GM12874 (cell line): ENCODE measurements at regions not wholly inside any gene's neighbourhood (a gene's known extent, or its start where the extent isn't known, plus 50 kb on each side); places are given as distances from the start of the nearest gene placed in this dataset.

Source experiments
- TF ChIP-seq, protein P1 (sequence below): IDR thresholded peaks from 2 replicates; pipeline ENCODE4 v1.5.1; 2011; ENCODE audit warnings: low read depth, mild to moderate bottlenecking, control low read depth, low read length, moderate library complexity; ENCODE audit not compliant: insufficient read depth

DNA sequence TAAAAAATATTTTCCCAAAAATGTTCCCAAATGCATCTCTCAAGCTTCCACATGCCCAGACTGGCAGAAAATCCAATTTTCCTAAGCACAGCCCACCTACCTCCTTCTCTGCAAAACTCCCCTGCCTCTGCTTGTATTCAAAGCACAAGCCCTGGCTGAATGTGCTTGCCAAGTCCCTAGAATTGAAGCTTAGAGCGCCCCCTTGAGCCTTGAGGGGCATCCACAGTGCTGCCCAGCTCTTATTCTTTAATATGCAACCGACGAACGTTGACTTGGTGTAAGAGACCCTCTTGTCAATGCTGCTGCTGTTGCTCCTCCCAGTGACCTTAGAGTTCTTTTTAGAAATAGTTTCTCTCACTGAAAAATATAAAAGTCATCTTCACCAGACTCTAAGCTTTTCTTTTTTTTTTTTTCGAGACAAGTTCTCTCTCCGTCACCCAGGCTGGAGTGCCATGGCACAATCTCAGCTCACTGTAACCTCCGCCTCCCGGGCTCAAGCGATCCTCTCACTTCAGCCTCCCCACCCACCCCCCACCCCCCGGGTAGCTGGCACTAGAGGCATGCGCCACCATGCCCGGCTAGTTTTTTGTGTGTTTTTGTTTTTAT is 63.5 kb upstream of the CAPRIN1 start:
- TF ChIP-seq, protein P1, sequence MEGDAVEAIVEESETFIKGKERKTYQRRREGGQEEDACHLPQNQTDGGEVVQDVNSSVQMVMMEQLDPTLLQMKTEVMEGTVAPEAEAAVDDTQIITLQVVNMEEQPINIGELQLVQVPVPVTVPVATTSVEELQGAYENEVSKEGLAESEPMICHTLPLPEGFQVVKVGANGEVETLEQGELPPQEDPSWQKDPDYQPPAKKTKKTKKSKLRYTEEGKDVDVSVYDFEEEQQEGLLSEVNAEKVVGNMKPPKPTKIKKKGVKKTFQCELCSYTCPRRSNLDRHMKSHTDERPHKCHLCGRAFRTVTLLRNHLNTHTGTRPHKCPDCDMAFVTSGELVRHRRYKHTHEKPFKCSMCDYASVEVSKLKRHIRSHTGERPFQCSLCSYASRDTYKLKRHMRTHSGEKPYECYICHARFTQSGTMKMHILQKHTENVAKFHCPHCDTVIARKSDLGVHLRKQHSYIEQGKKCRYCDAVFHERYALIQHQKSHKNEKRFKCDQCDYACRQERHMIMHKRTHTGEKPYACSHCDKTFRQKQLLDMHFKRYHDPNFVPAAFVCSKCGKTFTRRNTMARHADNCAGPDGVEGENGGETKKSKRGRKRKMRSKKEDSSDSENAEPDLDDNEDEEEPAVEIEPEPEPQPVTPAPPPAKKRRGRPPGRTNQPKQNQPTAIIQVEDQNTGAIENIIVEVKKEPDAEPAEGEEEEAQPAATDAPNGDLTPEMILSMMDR, result peak; percentile 83

DNA sequence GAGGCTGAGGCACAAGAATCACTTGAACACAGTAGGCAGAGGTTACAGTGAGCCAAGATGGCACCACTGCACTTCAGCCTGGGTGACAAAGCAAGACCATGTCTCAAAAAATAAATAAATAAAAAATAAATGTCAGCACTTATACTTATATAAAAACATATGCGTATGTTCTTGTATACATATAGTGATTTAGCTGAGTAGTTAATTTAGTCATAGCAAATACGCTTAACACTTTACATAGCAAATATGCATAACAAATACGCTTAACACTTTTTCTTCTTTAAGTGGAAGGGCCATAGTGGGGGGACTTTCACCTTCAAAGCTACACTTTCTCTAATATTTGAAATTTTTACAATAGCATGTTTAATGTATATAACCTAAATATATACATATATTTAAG is 64.0 kb upstream of the CAPRIN1 start:
- TF ChIP-seq, protein P1, result no peak

DNA sequence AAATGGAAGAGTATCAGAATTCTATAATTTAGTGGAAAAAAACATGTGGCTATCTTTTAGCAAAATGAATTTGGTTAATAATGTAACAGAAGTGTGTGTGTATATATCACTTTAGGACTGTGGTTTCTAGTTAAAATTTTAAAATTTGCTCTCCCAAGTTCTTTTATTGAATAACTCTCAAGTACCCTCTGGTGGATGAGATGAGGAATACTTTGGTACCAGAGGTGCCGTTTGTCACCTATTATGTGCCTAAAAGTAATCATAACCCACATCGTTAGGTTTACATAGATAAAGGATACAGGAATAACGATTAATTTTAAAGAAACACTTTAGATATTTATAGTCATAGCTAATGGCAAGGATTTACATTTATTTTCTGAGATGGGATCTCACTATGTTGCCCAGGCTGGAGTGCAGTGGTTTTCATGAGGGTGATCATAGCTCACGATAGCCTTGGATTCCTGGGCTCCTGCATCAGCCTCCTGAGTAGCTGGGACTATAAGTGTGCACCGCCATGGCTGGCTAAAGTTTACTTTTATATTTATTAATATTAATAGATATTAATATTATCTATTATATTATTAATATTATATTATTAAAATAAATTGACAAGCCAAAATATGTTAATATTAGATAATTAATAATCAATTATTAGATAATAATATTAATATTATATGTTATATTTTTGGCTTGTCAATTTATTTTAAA is 66.7 kb upstream of the CAPRIN1 start:
- TF ChIP-seq, protein P1, result no peak

DNA sequence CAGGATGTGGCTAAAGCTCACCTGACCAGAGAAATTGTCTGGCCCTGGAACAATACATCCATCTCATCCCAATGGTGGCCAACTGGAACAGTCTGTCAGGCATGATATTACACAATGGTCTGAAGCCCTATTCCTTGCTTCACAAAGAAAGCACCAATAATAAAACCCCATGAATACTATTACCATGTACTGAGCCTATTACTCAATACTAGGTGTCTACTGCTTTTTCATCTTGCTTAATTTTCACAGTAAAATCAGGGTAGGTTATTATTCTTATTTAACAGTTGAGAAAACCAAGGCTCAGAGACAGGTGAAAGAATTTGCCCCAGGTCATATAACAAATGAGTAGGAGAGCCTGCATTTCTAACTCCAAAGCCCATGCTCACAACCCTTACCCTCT is 68.9 kb upstream of the CAPRIN1 start:
- TF ChIP-seq, protein P1, result no peak

DNA sequence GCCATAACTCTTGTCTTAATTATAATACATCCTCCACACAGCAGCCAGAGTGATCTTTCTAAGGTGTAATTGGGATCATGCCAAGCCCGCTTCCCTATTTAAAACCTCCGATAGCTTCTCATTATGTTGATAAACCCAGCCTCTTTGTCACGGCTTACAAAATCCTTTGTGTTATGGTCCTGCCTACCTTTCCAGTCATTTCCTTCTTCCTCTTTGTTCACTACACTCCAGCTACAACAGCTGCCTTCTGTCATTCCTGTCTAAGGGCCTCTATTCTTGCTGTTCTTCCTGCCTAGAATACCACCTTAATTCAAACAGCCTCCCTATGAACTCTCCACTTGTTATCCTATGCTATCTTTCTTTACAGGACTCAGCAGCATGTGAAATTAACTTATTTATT is 70.6 kb upstream of the CAPRIN1 start:
- TF ChIP-seq, protein P1, result no peak

DNA sequence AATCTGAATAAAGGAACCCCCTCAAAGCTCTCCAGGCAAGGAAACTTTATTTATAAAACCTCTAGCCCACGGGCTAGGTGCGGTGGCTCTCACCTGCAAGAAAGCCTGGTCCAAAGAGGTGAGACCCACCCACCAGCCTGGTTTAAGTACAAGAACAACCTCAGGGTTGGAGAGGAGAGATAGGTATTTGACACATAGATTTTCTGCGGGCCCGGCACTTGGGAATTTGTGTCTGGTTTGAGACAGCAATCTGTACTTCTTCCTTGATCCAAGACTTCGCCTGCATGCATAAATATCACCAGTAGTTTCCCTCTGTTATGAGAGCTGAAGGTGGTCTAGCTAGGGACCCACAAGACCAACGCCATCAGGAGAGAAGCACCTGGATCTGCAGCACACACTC is 73.2 kb upstream of the CAPRIN1 start:
- TF ChIP-seq, protein P1, result no peak

DNA sequence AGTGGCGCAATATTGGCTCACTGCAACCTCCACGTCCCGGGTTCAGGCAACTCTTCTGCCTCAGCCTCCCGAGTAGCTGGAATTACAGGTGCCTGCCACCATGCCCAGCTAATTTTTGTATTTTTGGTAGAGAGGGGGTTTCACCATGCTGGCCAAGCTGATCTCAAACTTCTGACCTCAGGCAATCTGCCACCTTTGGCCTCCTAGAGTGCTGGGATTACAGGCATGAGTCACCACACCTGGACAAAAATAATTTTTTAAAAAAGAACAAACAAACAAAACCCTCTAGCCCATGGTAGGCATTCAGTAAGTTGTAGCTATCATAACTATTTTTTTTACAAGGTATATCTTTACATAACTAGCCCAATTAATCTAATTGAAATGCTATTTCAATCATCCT is 73.9 kb upstream of the CAPRIN1 start:
- TF ChIP-seq, protein P1, result no peak
